Activated naive CD8-positive, alpha-beta T cell (primary cell): ENCODE measurements at regions not wholly inside any gene's neighbourhood (a gene's known extent, or its start where the extent isn't known, plus 50 kb on each side); places are given as distances from the start of the nearest gene placed in this dataset.

Source experiments
- H3K27ac Mint-ChIP-seq: one replicate; pipeline ENCODE4 v1.8.0; 2021; ENCODE audit warnings: mixed read lengths
- H3K27me3 Mint-ChIP-seq: one replicate; pipeline ENCODE4 v1.8.0; 2021; ENCODE audit warnings: mixed read lengths
- H3K36me3 Mint-ChIP-seq: one replicate; pipeline ENCODE4 v1.8.0; 2021; ENCODE audit warnings: mixed read lengths
- H3K4me1 Mint-ChIP-seq: one replicate; pipeline ENCODE4 v1.8.0; 2021; ENCODE audit warnings: low read depth, mixed read lengths
- H3K4me3 Mint-ChIP-seq: one replicate; pipeline ENCODE4 v1.8.0; 2021; ENCODE audit warnings: mild to moderate bottlenecking, mixed read lengths
- H3K9me3 Mint-ChIP-seq: one replicate; pipeline ENCODE4 v1.8.0; 2021; ENCODE audit warnings: low read depth, mixed read lengths

- H3K36me3 Mint-ChIP-seq: peaks cover 7% of the 10 kb centered on the region
- no peaks in the 10 kb centered on the region for H3K9me3 Mint-ChIP-seq
- peak overlapping the region; percentile 59 for H3K4me3 Mint-ChIP-seq
- peaks cover 68% of the 10 kb centered on the region for H3K4me1 Mint-ChIP-seq
- H3K27me3 Mint-ChIP-seq: no peaks in the 10 kb centered on the region
- H3K27ac Mint-ChIP-seq: peak overlapping the region; percentile 61
Observed at GRCh38 chr3:56894881-56895431, 93.2 kb upstream of the ARHGEF3 start.

GRCh38 chr3:56890448-56891091, 88.8 kb upstream of the ARHGEF3 start:
- no peaks in the 10 kb centered on the region for H3K27me3 Mint-ChIP-seq
- peak overlapping the region; percentile 74 for H3K4me3 Mint-ChIP-seq
- no peaks in the 10 kb centered on the region for H3K9me3 Mint-ChIP-seq
- peaks cover 84% of the 10 kb centered on the region for H3K4me1 Mint-ChIP-seq
- no peaks in the 10 kb centered on the region for H3K36me3 Mint-ChIP-seq
- peak overlapping the region; percentile 75 for H3K27ac Mint-ChIP-seq

GRCh38 chr3:56889131-56889530, 87.4 kb upstream of the ARHGEF3 start:
- no peaks in the 10 kb centered on the region for H3K9me3 Mint-ChIP-seq
- no peaks in the 10 kb centered on the region for H3K36me3 Mint-ChIP-seq
- H3K27me3 Mint-ChIP-seq: no peaks in the 10 kb centered on the region
- H3K4me1 Mint-ChIP-seq: peaks cover 84% of the 10 kb centered on the region
- no peak overlapping the region for H3K4me3 Mint-ChIP-seq
- peak overlapping the region; percentile 41 for H3K27ac Mint-ChIP-seq

DNA sequence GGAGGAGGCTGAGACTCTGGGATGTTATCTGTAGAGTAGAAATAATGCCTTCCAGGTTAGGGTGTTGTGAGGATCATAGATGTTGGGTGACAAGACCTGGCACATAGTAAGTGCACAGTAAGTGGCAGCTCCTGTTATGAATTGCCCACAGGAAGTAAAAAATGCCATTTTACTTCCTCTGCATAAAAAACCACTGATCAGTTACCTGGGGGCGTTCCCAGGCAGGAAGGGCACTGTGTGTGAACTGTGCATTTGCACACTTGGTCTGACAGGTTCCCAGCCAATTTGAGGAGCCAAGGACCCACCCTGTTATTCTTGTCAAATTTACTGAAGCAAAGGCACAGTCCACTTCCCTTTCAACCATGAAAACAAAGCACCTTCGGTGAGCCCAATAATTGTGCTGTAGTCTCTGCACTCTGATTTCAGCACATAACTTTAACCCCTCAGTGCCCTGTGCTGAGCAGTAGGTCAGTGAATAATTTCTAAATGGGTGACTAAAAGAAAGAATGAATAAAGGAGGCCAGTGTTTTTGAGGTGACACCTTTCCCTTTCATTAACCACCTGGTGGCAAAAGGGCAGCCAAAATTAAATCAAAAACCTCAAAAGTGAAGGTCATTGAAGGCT, 85.8 kb upstream of the ARHGEF3 start:
- H3K4me3 Mint-ChIP-seq: peak overlapping the region; percentile 64
- H3K4me1 Mint-ChIP-seq: peaks cover 90% of the 10 kb centered on the region
- H3K27me3 Mint-ChIP-seq: no peaks in the 10 kb centered on the region
- peak overlapping the region; percentile 76 for H3K27ac Mint-ChIP-seq
- H3K36me3 Mint-ChIP-seq: no peaks in the 10 kb centered on the region
- H3K9me3 Mint-ChIP-seq: no peaks in the 10 kb centered on the region

DNA sequence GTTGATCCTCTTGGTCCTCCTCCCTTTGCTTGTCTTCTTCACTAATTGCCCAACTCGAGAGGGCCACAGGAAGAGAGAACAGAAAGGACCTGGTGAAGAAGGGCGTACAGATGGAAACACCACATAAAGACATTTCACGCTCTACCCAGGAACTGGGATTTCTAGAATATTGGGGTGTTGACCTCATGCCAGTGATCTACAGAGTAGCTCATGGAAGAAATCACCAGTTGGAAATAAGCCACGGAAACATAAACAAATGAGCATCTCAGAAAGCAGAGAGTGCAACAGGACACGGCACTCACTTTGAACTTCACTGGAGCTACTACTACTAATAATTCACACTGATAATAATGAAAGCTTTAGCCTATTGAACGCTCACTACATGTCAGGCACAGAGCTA, 84.6 kb upstream of the ARHGEF3 start:
- H3K27ac Mint-ChIP-seq: peak overlapping the region; percentile 76
- H3K9me3 Mint-ChIP-seq: no peaks in the 10 kb centered on the region
- H3K4me3 Mint-ChIP-seq: peak overlapping the region; percentile 38
- no peaks in the 10 kb centered on the region for H3K27me3 Mint-ChIP-seq
- H3K4me1 Mint-ChIP-seq: peaks cover 89% of the 10 kb centered on the region
- H3K36me3 Mint-ChIP-seq: no peaks in the 10 kb centered on the region

DNA sequence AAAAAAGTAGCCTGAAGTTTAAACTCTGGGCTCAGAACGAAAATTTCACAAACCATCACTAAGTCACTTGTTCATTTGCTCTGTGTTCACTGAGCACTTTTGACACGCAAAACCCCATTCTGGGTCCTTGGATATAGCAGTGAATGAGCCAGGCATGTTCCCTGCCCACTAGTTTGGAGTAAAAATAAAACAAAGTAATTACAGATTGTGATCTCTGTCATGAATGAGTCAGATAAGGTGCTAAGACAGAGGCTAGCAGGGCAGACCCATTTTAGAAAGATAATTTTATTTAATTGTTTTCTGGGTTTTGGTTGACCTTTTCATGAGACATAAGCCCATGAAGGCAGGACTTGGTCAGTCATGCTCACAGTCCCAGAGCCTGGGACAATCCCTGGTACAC, 84.1 kb upstream of the ARHGEF3 start:
- Mint-ChIP-seq H3K27ac (peak overlapping the region; percentile 76), H3K36me3 (peaks cover 2% of the 10 kb centered on the region), H3K27me3 (no peaks in the 10 kb centered on the region), H3K4me3 (peak overlapping the region; percentile 38), H3K9me3 (no peaks in the 10 kb centered on the region), H3K4me1 (peaks cover 89% of the 10 kb centered on the region)

DNA sequence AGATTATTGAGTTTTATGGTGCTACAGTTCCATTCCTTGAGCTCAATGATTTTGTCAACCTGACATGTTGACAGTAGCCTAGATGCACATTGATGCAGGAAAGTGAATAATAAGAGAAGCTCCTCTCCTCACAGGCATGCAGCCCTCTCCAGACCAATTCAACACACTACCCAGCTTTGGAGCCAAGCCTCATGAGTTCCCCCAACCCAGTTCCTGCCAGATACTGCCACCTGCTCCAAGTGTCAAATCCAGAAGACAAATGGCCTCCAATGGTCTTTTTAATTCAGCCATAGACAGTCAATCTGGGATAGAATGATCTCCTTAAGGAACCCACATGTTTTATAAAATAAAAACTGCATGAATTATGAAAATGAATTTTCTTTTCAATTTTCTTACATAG, 83.7 kb upstream of the ARHGEF3 start:
- Mint-ChIP-seq H3K27me3 (no peaks in the 10 kb centered on the region), H3K9me3 (no peaks in the 10 kb centered on the region), H3K36me3 (peaks cover 5% of the 10 kb centered on the region), H3K4me3 (no peak overlapping the region), H3K4me1 (peaks cover 89% of the 10 kb centered on the region), H3K27ac (peak overlapping the region; percentile 76)

DNA sequence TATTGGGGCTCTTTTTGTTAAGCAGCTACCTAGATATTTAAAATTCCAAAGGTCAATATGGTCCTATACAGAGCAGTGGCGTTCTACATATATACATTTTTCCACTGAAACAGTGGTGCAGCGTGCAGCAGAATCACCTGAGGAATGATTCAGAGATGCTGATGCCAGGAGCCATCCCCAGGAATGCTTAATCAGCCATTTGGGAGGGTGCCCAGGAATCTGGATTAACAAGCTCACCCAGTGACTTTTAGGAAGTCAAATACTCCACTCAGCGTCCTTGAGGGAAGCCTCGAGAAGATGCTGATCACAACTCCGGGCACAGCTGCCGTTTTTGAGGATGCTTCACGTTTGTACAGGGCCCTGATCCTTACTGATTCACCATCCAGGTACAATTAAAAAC, 82.6 kb upstream of the ARHGEF3 start:
- Mint-ChIP-seq H3K27ac (no peak overlapping the region), H3K36me3 (peaks cover 7% of the 10 kb centered on the region), H3K4me3 (no peak overlapping the region), H3K9me3 (peaks cover 3% of the 10 kb centered on the region), H3K27me3 (no peaks in the 10 kb centered on the region), H3K4me1 (peaks cover 91% of the 10 kb centered on the region)

DNA sequence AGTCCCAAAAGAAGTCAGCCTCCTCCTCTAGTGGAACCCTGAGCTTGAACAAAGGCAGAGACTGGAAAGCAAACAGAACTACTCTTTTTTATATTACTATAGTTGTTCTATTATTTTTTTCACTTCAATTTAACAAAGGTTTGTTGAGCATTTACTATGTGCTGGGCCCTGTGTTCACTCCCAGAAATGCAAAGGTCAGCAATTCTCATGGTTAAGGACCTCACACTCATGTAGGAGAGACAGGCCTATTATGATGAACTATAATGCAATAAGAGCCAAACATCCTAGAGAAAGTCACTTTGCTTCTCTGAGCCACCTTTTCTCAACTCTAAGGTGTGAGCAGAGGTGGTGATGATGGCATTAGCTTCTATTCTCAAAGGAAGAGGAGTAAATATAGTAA, 82.1 kb upstream of the ARHGEF3 start:
- peaks cover 91% of the 10 kb centered on the region for H3K4me1 Mint-ChIP-seq
- H3K36me3 Mint-ChIP-seq: peaks cover 7% of the 10 kb centered on the region
- no peaks in the 10 kb centered on the region for H3K27me3 Mint-ChIP-seq
- no peak overlapping the region for H3K4me3 Mint-ChIP-seq
- H3K9me3 Mint-ChIP-seq: peaks cover 3% of the 10 kb centered on the region
- peak overlapping the region; percentile 64 for H3K27ac Mint-ChIP-seq

DNA sequence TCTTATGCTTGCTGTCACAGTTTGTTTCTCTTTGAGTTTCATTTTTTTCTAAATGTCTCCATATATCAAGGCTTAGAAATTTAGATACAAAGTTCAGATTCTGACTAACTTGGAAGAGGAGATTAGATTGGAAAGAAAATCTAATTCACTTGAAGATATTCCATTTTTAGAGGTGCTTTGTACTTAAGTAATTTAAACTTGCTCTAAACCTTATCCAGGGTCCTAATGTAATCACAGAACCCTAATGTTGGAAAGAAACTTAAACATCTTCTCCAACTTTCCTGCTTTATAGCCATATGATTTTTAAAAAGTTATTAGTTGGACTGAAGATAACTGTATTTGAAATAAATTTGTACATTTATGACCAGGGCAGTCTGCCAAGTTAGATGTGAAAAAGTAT, 81.1 kb upstream of the ARHGEF3 start:
- peaks cover 91% of the 10 kb centered on the region for H3K4me1 Mint-ChIP-seq
- no peaks in the 10 kb centered on the region for H3K27me3 Mint-ChIP-seq
- H3K36me3 Mint-ChIP-seq: peaks cover 7% of the 10 kb centered on the region
- peak overlapping the region; percentile 64 for H3K27ac Mint-ChIP-seq
- H3K9me3 Mint-ChIP-seq: peaks cover 3% of the 10 kb centered on the region
- H3K4me3 Mint-ChIP-seq: no peak overlapping the region

- peaks cover 89% of the 10 kb centered on the region for H3K4me1 Mint-ChIP-seq
- peaks cover 7% of the 10 kb centered on the region for H3K36me3 Mint-ChIP-seq
- no peak overlapping the region for H3K4me3 Mint-ChIP-seq
- peak overlapping the region; percentile 96 for H3K27ac Mint-ChIP-seq
- H3K9me3 Mint-ChIP-seq: peaks cover 3% of the 10 kb centered on the region
- H3K27me3 Mint-ChIP-seq: no peaks in the 10 kb centered on the region
Observed at GRCh38 chr3:56881841-56882240, 80.1 kb upstream of the ARHGEF3 start.

DNA sequence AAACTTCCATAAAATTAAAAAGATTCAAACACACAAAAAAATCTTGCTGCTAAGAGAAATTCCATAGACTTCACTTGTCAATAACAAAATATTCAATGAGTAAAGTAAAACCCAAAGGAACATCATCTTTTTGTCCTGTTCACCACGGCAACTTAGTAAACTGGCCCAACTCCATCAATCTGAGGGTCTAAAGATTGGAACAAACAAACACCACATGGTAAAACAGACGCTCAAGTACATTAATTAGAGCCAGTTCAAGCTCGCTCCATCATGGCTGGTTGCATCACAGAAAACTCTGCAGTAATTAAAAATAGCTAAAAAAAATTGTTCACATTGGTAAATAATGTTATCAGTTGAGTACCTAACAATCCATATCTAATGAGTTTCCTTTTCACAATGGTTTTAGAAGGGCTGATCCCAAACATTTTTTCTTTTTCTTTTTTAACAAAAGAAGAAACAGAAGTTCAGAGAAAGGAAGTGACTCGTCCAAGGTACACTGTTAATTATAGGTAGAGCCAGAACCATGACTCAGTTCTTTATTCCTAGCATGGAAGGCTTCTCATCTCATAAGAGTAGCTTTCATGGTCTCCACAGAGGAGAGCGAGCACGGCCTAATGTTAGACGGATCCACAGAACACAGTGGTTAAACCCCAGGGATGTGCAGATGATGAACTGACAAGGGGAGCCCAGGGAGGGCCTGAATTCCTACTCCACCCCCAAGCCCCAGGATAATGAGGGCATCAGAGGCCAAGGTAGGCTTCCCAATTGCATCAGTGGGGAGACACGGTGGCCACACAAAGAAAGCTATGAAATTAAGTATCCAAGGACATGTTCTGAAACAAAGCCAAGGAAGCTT, 79.2 kb upstream of the ARHGEF3 start:
- peaks cover 89% of the 10 kb centered on the region for H3K4me1 Mint-ChIP-seq
- H3K27me3 Mint-ChIP-seq: no peaks in the 10 kb centered on the region
- peaks cover 7% of the 10 kb centered on the region for H3K36me3 Mint-ChIP-seq
- peaks cover 3% of the 10 kb centered on the region for H3K9me3 Mint-ChIP-seq
- H3K27ac Mint-ChIP-seq: peak overlapping the region; percentile 96
- peak overlapping the region; percentile 45 for H3K4me3 Mint-ChIP-seq

- peaks cover 7% of the 10 kb centered on the region for H3K36me3 Mint-ChIP-seq
- no peaks in the 10 kb centered on the region for H3K27me3 Mint-ChIP-seq
- peak overlapping the region; percentile 51 for H3K4me3 Mint-ChIP-seq
- peaks cover 87% of the 10 kb centered on the region for H3K4me1 Mint-ChIP-seq
- peak overlapping the region; percentile 96 for H3K27ac Mint-ChIP-seq
- peaks cover 3% of the 10 kb centered on the region for H3K9me3 Mint-ChIP-seq
Observed at GRCh38 chr3:56879436-56880215, 77.9 kb upstream of the ARHGEF3 start.

DNA sequence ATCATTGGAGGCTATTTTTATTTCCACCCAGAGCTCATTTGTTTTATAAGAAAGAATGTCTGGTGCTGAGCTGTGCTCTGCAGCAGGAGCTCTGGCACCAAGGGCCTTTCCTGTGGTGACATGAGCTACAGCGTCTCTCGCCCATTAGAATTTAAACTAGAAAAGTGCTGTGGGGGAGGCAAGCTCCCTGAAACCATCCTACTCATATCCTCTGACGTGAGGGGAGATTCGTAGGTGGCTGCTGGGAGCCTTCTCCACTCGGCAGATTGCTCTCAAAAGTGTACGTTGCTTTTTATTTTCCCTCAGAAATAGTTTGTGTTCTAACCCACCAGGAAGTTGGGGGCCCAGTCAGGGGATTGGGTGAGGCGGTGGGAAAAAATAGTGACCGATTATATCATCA, 76.3 kb upstream of the ARHGEF3 start:
- Mint-ChIP-seq H3K36me3 (peaks cover 7% of the 10 kb centered on the region), H3K27me3 (no peaks in the 10 kb centered on the region), H3K4me1 (peaks cover 90% of the 10 kb centered on the region), H3K4me3 (peak overlapping the region; percentile 83), H3K9me3 (peaks cover 3% of the 10 kb centered on the region), H3K27ac (peak overlapping the region; percentile 96)
